Amniotic epithelial cell (primary cell): ENCODE measurements at regions not wholly inside any gene's neighbourhood (a gene's known extent, or its start where the extent isn't known, plus 50 kb on each side); places are given as distances from the start of the nearest gene placed in this dataset.
"Not testable (repeated sequence)": the region's sequence is repeated elsewhere in the genome, so short reads cannot be mapped to it uniquely, and the experiment has no call there.

Source experiments
- DNase-seq: peaks from one replicate; pipeline ENCODE4 v3.0.0-alpha.2; 2010; ENCODE audit warnings: low read depth

DNA sequence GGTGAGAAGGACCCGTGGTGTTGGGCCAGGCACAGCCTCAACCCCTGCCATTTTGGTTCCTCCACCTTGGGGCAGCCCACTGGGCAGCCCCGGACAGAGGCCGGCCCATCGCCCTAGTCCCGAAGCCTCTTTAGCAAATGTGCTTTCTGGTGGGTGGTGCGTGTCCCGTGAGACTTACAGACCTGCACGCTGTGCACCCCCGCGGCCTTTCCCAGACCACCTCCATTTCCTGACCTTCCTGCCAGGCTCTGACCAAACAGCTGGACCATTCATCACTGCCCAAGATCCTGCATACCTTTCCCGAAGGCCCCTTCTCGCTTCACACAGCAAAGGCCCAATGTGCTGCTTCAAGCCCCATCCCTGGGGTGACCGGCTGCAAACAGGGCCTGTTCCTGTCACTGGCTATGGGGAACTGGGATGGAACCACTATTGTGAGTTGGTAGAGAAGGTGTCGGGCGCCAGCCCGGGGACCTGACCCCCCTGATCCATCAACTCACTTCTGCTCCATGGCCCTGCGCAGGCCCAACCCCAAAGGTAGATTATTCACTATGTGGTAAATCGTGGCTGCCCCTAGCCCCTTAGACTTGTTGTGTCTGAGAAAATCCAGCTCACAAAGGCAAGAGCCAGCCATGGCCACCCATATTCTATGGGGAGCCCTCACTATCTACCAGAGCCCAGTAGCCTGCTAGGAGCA, 341.0 kb downstream of the EIPR1 start:
- no peak for DNase-seq

DNA sequence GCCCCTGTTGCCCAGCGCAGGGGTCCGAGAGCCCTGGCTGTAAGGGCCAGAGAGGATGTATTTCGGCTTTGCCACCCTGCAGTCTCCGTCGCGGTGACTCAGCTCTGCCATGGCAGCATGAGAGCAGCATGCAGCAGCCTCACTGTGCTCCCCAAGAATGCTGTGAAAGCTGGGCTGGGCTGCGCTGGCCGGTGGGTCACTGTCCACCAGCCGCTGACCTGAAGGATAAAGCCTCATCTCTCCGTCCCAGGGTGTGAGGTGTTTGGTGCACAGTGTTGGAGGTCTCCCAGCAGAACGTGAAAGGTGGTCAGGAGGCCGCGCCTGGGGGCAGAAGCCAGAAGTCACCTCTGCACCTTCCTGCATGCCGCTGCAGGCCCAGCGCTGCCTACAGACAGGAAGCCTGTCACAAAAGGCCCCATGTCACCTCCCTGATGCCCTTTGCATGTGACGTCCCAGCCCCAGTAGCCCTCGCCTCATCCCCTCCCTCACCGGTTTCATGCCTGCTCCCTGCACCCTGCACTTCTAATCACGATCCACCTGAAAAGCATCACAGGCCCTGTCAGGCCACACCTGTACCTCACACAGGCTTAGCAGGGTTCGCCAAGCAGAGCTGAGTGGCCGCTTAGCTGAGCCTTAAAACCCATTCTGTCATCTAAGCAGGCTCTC, 342.1 kb downstream of the EIPR1 start:
- no peak for DNase-seq

DNA sequence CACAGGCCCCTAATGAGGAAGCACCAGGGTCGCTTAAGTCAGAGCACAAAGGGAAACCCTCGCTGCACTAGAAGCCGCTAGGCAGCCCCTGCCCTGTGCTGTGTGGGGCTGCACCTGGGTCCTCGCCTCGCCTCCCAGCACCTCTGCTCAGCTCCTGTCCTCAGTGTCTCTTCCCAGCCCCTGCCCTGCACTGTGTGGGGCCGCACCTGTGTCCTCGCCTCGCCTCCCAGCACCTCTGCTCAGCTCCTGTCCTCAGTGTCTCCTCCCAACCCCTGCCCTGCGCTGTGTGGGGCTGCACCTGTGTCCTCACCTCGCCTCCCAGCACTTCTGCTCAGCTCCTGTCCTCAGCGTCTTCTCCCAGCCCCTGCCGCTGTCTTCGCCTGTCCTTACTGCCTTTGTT, 342.8 kb downstream of the EIPR1 start:
- no peak for DNase-seq

DNA sequence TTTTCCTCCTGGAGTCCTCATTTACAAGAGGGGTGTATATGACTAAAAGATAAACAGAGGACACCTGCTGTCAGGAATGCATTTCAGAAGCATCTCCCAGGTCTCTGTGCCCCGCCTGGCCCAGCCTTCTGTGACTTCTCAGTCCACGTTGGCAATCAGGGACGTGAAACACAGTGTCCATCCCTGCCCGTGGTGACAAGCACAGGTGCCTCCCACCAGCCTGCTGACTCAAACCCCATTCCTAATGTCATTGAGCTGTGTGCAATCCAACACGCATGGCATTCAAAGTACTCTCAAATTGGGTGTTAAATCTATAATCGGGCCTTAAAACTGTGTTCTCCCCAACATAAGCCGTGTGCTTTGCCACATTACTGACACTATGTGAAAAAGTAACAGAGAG, 343.2 kb downstream of the EIPR1 start:
- DNase-seq = no peak

DNA sequence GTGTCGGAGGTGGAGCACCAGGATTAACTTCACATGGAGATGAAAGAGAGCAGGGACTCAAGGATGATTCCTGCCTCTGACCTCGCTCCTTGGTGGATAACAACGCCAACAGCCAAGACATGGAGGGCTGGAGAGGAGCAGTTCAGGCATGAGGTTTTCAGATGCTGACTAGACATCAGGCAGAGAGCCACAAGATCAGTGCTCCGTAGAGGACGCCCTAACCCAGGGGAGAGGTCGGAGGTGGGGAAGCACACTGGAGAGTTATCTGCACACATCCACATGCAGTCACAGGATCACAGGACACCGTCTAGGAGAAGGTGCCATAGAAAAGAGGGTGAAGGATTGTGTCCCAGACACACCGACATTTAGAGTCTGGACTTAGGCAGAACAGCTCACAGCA, 344.3 kb downstream of the EIPR1 start:
- no peak for DNase-seq

DNA sequence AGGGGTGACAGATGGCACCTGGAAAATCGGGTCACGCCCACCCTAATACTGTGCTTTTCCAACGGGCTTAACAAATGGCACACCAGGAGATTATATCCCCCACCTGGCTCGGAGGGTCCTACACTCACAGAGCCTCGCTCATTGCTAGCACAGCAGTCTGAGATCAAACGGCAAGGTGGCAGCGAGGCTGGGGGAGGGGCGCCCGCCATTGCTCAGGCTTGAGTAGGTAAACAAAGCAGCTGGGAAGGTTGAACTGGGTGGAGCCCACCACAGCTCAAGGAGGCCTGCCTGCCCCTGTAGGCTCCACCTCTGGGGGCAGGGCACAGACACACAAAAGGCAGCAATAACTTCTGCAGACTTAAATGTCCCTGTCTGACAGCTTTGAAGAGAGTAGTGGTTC, 346.8 kb downstream of the EIPR1 start:
- DNase-seq = not testable (repeated sequence)

DNA sequence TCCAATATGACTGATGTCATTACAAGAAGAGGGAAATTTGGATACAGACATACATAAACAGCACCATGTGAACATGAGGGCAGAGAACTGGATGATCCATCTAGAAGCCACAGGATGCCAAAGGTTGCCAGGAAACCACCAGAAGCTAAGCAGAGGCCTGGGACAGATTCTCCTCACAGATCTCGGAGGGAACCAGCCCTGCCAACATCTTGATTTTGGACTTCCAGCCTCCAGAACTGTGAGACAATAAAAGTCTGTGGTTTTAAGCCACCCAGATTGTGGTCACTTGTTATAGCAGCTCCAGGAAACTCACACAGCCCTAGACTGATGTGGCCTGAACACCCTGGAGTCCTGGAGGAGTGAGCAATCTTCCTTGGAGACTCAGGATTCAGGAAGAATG, 351.6 kb downstream of the EIPR1 start:
- DNase-seq = no peak

DNA sequence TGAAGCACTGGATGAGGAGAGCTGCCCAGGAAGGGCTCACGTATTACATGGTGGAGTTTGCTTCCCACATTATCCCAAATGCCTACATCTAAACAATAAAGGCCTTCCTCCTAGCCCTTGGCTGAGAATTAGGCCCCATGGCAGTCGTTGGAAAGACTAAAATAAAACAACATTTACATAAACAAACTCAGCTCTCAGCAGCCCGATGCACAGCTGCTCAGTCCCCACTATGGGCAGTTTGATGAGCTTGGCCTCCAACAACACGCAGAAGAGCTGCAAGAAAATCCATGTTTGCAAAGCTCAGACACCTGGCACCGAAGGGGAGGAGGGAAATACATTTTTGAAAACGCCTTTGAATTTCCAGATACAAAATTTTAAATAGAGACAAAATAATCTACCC, 352.4 kb downstream of the EIPR1 start:
- DNase-seq = no peak

DNA sequence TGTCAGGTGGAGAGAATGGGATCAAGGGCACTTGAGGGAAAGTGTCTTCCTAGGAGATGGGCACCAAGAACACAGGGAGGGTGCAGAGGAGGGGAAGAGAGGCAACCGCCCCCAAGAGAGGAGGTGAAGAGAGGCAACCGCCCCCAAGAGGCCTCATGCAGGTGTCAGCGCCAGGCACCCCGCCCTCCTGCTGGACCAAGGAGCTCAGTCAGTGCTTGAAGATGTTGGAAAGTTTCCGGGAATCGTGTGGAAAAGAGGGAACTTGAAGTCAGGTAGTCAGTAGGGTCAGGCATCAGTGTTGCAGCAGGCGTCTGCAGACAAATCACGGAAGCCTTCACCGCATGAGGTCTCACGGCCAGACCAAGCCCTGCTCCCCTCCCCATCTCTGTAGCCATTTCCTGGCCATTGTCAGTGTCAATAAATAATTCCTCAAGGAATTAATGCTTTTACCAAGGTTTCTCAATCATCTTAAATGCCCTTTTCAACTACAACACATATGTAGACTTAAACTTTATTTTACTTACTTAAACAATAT, 353.1 kb downstream of the EIPR1 start:
- DNase-seq = no peak

DNA sequence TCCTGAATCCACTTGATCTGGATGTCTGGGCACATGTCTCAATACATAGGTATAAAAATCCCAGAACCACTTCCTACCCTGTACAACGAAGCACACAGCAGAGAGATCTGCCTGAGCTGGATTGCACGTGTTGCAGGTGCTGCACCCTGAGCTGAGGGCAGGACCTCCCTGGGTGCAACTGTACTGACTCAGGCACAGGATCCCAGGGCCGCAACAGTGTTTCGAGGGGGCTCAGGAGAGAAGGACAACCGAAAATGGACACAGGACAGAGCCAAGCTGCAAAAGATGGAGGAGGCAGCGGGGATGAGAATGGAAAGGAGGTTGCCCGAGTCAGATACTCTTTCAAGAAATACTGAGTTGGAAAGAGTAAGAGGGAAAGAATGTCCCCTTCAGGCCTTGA, 354.1 kb downstream of the EIPR1 start:
- DNase-seq = no peak

DNA sequence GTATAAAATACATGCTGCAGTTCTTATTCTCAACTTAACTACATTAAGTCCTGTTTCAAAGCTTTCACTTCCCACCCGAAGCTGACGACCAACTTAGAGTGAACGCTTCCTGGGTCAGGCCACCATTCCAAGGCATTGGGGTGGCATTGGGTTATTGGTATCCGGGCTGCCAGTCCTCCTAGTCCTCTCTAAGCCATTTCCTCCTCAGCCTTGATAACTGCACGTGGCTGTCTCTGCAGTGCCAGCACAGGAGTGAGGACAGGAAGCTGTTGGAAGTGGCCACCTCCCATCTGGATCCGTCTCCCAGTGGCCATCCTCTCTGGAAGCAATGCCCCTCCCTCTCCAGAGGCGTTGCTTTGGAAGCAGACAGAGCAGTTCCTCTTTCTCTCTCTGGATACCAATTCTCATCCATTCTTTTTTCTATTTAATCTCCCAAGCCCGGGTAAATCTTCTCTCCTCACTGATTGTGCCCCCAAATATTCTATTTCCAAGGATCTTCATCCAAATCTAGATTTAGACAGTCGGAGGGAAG, 354.7 kb downstream of the EIPR1 start:
- DNase-seq = no peak

DNA sequence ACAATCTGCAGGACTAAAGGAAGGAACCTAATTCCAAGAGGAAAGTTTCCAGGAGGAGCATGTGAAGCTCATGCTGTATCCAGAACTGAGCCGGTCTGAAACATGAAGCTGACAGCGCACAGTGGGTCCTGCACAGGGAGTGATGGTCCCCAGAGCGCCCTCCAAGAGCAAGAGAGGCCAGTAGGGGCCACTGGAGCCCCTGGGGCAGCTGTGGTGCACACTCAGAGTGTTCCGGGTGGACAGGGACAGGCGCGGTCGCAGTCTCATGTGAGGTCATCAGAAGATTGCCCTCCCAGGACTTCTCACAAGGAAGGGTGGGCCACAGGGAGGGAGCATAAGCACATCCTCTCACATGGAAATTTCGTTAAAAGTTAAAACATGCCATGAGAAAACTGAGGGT, 355.9 kb downstream of the EIPR1 start:
- DNase-seq = no peak

DNA sequence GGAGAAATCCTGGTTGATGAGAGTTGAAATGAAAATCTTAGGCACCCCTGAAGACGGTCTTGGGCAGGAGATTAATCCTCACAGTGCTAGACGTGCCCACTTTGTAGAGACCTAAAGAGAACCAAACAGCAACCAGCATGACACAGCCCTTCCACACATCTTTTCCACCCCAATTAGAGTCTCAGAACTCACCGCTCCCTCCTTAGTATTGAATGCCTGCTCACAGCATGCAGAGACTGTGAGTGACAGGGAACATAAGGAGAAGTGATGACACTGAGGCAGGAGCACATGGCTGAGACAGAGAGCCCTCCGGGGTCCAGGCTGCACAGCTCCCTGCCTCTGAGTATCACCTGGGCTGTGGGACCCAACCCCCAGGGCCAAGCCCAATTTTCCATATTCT, 367.6 kb downstream of the EIPR1 start:
- no peak for DNase-seq

DNA sequence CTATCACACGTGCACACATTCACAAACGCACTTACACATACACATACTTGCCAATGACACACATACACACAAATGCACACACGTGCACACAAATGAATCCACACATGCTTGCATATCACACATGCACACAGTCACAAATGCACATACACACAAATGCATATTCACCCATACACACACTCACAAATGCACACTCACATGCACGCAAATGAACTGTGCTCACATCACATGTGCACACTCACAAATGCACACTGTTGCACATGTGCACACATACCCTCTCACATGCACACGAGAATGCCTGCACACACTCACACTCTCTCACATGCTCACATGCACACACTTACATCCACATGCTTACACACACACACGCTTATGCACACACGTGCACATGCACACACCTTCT, 368.1 kb downstream of the EIPR1 start:
- no peak for DNase-seq

DNA sequence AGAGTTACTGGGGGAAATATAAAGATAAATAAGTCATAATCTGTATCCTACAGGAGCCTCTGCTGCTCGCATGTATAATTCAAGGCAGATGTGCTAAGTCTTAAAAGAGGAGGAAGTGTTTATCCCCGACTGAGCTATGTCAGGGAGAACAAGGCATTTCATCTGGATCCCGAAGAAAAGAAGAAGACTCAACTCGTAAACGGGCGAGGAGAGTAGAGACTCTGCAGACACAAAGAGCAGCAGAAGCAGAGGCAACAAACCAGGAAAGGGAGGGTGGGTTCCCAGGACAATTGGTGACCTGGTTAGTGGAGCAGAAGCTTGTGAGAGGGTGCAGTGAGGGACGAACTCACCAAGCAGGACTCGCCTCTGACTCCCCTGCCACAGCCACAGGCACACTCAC, 368.6 kb downstream of the EIPR1 start:
- no peak for DNase-seq

DNA sequence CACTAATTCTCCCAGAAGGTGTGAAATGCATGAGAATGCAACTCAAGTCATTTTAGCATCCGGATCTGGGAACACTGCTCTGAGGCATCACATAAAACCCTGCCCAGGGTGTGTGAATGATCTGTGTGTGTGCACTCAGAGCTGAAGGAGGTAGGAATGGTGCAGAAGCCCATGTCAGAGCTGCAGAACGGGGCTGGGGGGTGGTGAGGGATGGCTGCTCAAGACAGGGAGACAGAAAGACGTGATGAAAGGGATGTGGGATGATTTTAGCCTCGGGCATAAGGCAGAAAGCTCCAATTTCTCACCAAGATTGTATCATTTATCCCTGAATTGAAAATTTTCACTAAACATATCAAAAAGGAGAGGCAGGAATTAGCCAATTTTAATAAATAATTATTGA, 369.1 kb downstream of the EIPR1 start:
- no peak for DNase-seq

DNA sequence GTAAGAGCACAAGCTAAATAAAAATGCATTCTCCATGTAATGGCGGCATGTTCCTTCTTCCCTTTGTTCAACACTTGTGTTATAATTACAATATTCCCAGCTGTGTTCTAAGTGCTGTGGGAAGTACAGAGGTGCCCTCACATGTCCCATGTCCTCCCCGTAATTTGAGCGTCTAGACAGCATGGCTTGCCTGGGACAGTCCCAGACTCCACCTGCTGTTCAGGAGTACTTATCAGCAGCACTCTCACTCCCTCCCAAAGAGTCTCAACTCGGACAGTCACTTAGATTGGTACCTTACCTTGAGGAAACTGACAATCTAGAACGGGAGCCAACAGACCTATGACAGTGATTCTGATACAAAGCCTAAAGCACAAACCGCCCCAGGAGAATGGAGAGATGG, 370.5 kb downstream of the EIPR1 start:
- no peak for DNase-seq

DNA sequence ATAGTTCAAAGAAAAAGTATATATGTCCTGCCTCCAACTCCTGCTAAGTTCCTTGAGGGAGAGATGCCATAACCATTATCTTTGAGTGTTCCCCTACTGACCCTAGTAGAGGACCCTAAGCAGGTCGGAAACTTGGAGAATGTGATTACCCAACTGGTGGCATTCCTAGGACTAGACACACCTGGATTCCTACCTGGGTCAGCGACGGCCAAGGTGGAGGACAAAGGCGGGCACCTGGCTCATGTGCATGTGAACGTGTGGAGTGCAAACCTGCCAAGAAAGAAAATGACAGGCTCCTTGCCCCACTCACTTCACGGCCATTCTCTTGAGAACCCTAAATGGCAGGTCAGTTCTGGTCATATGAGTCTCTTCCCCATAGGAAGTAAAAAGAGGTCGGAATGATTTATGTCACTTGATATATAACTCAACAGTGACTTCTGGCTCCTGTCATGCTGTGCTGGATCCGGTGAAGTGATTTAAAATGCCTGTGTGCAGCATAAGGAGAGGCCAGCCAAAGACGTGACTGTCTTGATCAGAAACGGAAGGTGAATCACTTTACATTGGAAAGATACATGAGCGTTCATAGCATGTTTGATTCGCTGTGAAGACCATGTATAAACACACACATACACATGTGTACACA, 371.6 kb downstream of the EIPR1 start:
- DNase-seq = no peak

DNA sequence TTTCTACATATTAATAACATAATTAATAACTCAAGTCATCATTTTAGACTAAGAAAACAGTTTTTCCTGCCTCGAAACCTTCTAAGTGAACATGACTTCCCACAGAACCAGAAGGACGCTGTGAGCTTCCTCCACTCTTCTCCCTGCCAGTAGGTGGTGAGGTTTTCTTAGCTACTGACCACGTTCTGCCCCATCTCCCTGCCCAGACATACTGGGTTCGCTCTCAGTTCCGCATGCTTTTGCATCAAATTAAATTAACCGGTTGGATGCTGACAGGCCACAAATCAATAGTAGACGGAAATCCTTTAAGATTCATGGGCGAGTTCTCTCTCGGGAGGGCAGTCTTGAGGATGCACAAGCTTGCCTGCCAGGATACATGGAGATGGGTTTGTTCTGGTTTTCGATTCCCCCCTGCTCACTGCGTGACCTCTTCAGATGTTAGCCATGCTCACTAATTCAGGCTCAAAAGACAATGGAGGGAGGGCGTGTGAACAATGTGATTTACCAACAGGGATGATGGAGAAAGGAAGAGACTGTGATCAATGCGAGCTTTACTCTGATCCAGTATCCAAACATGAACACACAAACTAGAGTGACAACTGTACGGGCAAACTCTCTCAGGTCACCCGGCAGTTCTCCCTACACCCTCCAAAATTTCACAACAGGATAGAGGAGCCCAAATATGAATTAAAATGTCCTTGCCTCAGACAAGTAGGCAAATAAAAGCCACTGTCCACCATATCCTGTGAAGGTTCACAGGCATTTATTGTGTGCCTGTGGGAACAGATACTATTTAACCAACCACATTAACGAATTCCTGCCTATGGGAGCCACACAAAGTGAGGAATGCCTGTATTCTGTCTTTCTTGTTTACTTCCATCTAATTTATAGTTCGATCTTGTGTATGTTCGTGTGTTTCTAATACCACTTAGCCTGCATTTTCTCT, 375.7 kb downstream of the EIPR1 start:
- DNase-seq = no peak

DNA sequence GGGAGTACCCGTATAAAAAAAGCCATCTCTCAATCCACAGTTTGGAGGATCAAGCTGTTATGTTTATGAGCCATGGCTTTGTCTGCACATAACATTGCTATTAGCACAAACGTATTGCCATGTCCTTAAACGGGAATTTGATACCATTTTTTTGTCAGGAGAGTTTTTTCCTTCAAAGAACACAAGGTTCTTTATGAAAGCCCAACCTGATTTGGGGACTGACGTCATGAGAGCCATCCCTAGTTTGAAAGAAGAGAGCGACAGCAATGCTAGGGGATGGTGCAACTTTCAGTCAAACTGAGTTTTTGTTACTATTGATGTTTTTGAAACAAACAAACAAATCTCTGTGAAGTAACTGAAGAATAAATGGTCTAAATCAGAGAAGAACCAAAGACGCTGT, 376.6 kb downstream of the EIPR1 start:
- no peak for DNase-seq

DNA sequence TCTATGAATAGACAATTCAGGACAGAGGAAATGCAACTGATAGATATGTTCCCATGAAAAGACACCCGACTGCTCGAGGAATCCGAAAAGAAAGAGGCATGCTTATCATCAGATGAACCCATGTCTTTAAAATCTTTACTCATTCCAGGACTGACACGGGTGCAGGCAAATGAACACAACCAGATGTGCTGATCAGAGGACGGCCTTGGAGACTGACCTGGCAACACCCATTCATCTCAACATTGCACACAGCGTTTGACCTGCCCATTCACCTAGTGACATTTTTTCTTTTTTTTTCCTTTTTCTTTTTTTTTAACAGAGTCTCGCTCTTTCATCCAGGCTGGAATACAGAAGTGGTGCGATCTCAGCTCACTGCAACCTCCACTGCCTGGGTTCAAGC, 377.5 kb downstream of the EIPR1 start:
- no peak for DNase-seq

DNA sequence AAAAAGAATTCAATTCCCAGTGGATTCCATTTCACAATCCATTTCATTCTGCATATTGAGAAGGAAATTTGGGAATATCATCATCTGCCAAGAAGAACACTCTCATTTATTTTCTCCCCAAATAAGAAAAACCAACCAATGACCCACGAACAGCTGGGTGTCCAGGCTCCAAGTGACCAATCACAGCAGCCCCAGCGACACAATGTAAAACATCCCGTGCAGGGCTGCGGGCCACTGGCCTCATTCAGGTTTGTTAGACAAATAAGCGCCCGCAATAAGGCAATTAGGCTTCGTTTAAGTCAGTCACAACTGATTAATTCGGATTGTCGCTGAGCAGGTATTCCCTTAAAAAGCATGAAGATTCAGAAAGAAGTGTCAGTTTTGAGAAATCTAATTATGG, 378.6 kb downstream of the EIPR1 start:
- DNase-seq = no peak
